ENCODE measurements at regions not wholly inside any gene's neighbourhood (a gene's known extent, or its start where the extent isn't known, plus 50 kb on each side); places are given as distances from the start of the nearest gene placed in this dataset.

DNA sequence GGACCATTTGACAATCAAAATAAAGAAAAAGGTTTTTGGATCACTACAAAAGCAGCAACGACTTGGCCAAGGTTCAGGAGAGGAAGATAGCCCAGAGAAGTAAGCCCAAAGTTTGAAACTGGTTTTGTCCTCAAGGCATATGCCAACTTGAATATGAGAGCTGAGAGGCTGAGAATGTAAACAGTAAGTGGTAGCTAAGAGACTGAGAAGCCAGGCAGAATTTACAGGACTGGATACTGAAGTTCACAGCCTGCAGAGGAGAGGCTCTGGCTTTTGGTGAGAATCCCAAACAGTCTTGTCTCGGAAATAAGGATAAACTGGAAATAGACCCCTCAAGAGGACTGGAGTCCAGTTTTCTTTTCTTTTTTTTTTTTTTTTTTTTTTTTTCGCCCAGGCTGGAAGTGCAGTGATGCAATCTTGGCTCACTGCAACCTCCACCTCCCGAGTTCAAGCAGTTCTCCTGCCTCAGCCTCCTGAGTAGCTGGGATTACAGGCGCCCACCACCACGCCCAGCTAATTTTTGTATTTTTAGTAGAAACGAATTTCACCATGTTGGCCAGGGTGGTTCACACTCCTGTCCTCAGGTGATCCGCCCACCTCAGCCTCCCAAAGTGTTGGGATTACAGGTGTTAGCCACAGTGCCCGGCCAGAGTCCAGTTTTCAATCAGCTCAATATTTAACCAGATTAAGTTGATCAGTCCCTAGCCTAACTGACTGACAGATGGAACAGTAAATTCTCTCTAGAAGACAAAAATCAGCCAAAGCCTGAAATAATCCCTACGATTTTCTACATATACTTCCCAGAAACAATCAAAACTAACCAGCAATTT lies 82.6 kb upstream of the COCH start:
- TF ChIP-seq, protein P1, sequence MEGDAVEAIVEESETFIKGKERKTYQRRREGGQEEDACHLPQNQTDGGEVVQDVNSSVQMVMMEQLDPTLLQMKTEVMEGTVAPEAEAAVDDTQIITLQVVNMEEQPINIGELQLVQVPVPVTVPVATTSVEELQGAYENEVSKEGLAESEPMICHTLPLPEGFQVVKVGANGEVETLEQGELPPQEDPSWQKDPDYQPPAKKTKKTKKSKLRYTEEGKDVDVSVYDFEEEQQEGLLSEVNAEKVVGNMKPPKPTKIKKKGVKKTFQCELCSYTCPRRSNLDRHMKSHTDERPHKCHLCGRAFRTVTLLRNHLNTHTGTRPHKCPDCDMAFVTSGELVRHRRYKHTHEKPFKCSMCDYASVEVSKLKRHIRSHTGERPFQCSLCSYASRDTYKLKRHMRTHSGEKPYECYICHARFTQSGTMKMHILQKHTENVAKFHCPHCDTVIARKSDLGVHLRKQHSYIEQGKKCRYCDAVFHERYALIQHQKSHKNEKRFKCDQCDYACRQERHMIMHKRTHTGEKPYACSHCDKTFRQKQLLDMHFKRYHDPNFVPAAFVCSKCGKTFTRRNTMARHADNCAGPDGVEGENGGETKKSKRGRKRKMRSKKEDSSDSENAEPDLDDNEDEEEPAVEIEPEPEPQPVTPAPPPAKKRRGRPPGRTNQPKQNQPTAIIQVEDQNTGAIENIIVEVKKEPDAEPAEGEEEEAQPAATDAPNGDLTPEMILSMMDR (IDR thresholded peaks at IDR 0.05; ENCODE audit: insufficient read depth, low read length) = no peak
- no peak for TF ChIP-seq POLR2AphosphoS5 (IDR thresholded peaks at IDR 0.05; ENCODE audit: low read depth)
